ENCODE measurements at regions not wholly inside any gene's neighbourhood (a gene's known extent, or its start where the extent isn't known, plus 50 kb on each side); places are given as distances from the start of the nearest gene placed in this dataset.

- TF ChIP-seq ZNF609 (CRISPR knock-in tag; IDR thresholded peaks at IDR 0.05; ENCODE audit: borderline replicate concordance) (no peak), CEBPZ (IDR thresholded peaks at IDR 0.05; ENCODE audit: low read length) (no peak), ZFX (CRISPR knock-in tag; IDR thresholded peaks at IDR 0.05; ENCODE audit: low read depth) (no peak), PBX3 (CRISPR knock-in tag; IDR thresholded peaks at IDR 0.05; ENCODE audit: borderline replicate concordance) (no peak), HDAC1 (CRISPR knock-in tag; IDR thresholded peaks at IDR 0.05) (no peak), FOXJ3 (CRISPR knock-in tag; IDR thresholded peaks at IDR 0.05; ENCODE audit: borderline replicate concordance) (no peak), ZFYVE20 (CRISPR knock-in tag; IDR thresholded peaks at IDR 0.05; ENCODE audit: borderline replicate concordance, low read depth) (no peak), USF2 (IDR thresholded peaks at IDR 0.05; ENCODE audit: low read depth, low read length) (no peak), USF2 (CRISPR knock-in tag; IDR thresholded peaks at IDR 0.05; ENCODE audit: borderline replicate concordance) (no peak), CTCF (CRISPR knock-in tag; IDR thresholded peaks at IDR 0.05) (no peak)
Measured at GRCh38 chr2:67841711-67842110, 221.1 kb downstream of the C1D start.
